H9 (cell line): ENCODE measurements at regions not wholly inside any gene's neighbourhood (a gene's known extent, or its start where the extent isn't known, plus 50 kb on each side); places are given as distances from the start of the nearest gene placed in this dataset.
A peak's percentile ranks its signal among the peaks of the same experiment; 100 is the strongest.

Experiments used
- DNase-seq: peaks from one replicate; pipeline ENCODE4 v3.0.0-alpha.2; 2017
- H2AFZ ChIP-seq: one replicate; pipeline ENCODE4 v1.6.1; 2013; ENCODE audit warnings: mild to moderate bottlenecking, low read length, control low read depth, moderate library complexity
- H2AK5ac ChIP-seq: 2 replicates; pipeline ENCODE4 v1.6.1; 2013; ENCODE audit warnings: low read length, control low read depth, mixed read lengths; ENCODE audit not compliant: insufficient read length
- H2BK120ac ChIP-seq: one replicate; pipeline ENCODE4 v1.6.1; 2013; ENCODE audit warnings: low read depth, mild to moderate bottlenecking, low read length, control low read depth, inconsistent platforms; ENCODE audit not compliant: poor library complexity, severe bottlenecking
- H2BK12ac ChIP-seq: 2 replicates; pipeline ENCODE4 v1.6.1; 2013; ENCODE audit warnings: low read length, control low read depth, mixed read lengths, low read depth; ENCODE audit not compliant: insufficient read length
- H2BK15ac ChIP-seq: 2 replicates; pipeline ENCODE4 v1.6.1; 2013; ENCODE audit warnings: low read depth, low read length, control low read depth
- H2BK20ac ChIP-seq: one replicate; pipeline ENCODE4 v1.6.1; 2013; ENCODE audit warnings: low read depth, mild to moderate bottlenecking, low read length, control low read depth, inconsistent platforms; ENCODE audit not compliant: poor library complexity, severe bottlenecking
- H2BK5ac ChIP-seq: 2 replicates; pipeline ENCODE4 v1.6.1; 2013; ENCODE audit warnings: low read length, control low read depth, mixed read lengths; ENCODE audit not compliant: insufficient read length
- H3K14ac ChIP-seq: 2 replicates; pipeline ENCODE4 v1.6.1; 2013; ENCODE audit warnings: low read length, control low read depth; ENCODE audit not compliant: insufficient read depth
- H3K18ac ChIP-seq: 2 replicates; pipeline ENCODE4 v1.6.1; 2013; ENCODE audit warnings: low read depth, mild to moderate bottlenecking, mixed read lengths, low read length, control low read depth; ENCODE audit not compliant: insufficient read length
- H3K23ac ChIP-seq: 2 replicates; pipeline ENCODE4 v1.6.1; 2013; ENCODE audit warnings: low read length, control low read depth, mixed read lengths, low read depth; ENCODE audit not compliant: insufficient read length
- H3K23me2 ChIP-seq: 2 replicates; pipeline ENCODE4 v1.6.1; 2013; ENCODE audit warnings: low read depth, mild to moderate bottlenecking, mixed read lengths, low read length, control low read depth; ENCODE audit not compliant: insufficient read length, poor library complexity, severe bottlenecking
- H3K27ac ChIP-seq: 2 replicates; pipeline ENCODE4 v1.5.1; 2013; ENCODE audit warnings: low read length, control low read depth, mixed read lengths, low read depth; ENCODE audit not compliant: insufficient read length
- H3K27me3 ChIP-seq: 2 replicates; pipeline ENCODE4 v1.6.1; 2013; ENCODE audit warnings: low read length, control low read depth, inconsistent platforms; ENCODE audit not compliant: insufficient read depth
- H3K4ac ChIP-seq: 2 replicates; pipeline ENCODE4 v1.6.1; 2013; ENCODE audit warnings: low read depth, mild to moderate bottlenecking, control low read depth, inconsistent platforms, low read length, moderate library complexity
- H3K4me1 ChIP-seq: 2 replicates; pipeline ENCODE4 v1.6.1; 2013; ENCODE audit warnings: low read length, control low read depth, inconsistent platforms; ENCODE audit not compliant: insufficient read depth
- H3K4me2 ChIP-seq: 2 replicates; pipeline ENCODE4 v1.6.1; 2013; ENCODE audit warnings: low read length, control low read depth, mixed read lengths; ENCODE audit not compliant: insufficient read length, insufficient read depth
- H3K56ac ChIP-seq: 2 replicates; pipeline ENCODE4 v1.6.1; 2013; ENCODE audit warnings: low read depth, mild to moderate bottlenecking, mixed read lengths, low read length, control low read depth; ENCODE audit not compliant: insufficient read length
- H3K79me1 ChIP-seq: 2 replicates; pipeline ENCODE4 v1.6.1; 2013; ENCODE audit warnings: low read depth, mild to moderate bottlenecking, moderate library complexity, low read length, control low read depth, inconsistent platforms; ENCODE audit not compliant: insufficient read depth, poor library complexity, severe bottlenecking
- H3K79me2 ChIP-seq: 2 replicates; pipeline ENCODE4 v1.6.1; 2013; ENCODE audit warnings: low read length, control low read depth, inconsistent platforms; ENCODE audit not compliant: insufficient read depth
- H3K9ac ChIP-seq: 2 replicates; pipeline ENCODE4 v1.6.1; 2013; ENCODE audit warnings: low read length, control low read depth, mixed read lengths; ENCODE audit not compliant: insufficient read length; ENCODE audit errors: extremely low read depth
- H3K9me3 ChIP-seq: one replicate; pipeline ENCODE4 v1.6.1; 2013; ENCODE audit warnings: low read depth, low read length, inconsistent platforms; ENCODE audit not compliant: control insufficient read depth
- H3T11ph ChIP-seq: one replicate; pipeline ENCODE4 v1.6.1; 2013; ENCODE audit warnings: mild to moderate bottlenecking, low read length, control low read depth, inconsistent platforms
- H4K20me1 ChIP-seq: one replicate; pipeline ENCODE4 v1.6.1; 2013; ENCODE audit not compliant: control insufficient read depth, insufficient read length, insufficient read depth
- H4K5ac ChIP-seq: 2 replicates; pipeline ENCODE4 v1.6.1; 2013; ENCODE audit warnings: low read depth, mild to moderate bottlenecking, mixed read lengths, low read length, control low read depth; ENCODE audit not compliant: insufficient read length
- H4K8ac ChIP-seq: replicated peaks from 2 replicates; pipeline ENCODE4 v1.6.1; 2013; ENCODE audit warnings: low read length, control low read depth, mixed read lengths, low read depth; ENCODE audit not compliant: insufficient read length
- H4K91ac ChIP-seq: 2 replicates; pipeline ENCODE4 v1.6.1; 2013; ENCODE audit warnings: low read depth, mild to moderate bottlenecking, moderate library complexity, mixed read lengths, low read length, control low read depth; ENCODE audit not compliant: insufficient read length
- H3K27ac Mint-ChIP-seq, 3 experiments: 2 replicates in 2 of 3; 3 replicates in 1 of 3; pipeline ENCODE4 v1.8.0; 2020 to 2021; ENCODE audit warnings: mixed read lengths in 3 of 3, mild to moderate bottlenecking in 1 of 3, moderate library complexity in 1 of 3
- H3K27me3 Mint-ChIP-seq: 2 replicates; pipeline ENCODE4 v1.8.0; 2021; ENCODE audit warnings: low read depth, mild to moderate bottlenecking, moderate library complexity, mixed read lengths
- H3K36me3 Mint-ChIP-seq, 3 experiments: 2 replicates in 2 of 3; 3 replicates in 1 of 3; pipeline ENCODE4 v1.8.0; 2020 to 2021; ENCODE audit warnings: low read depth in 3 of 3, mixed read lengths in 3 of 3; ENCODE audit not compliant: insufficient read depth in 1 of 3
- H3K4me1 Mint-ChIP-seq, 2 experiments: 2 replicates each; pipeline ENCODE4 v1.8.0; 2020; ENCODE audit warnings: mixed read lengths in 2 of 2
- H3K4me3 Mint-ChIP-seq, 2 experiments: 2 replicates in 1 of 2; 3 replicates in 1 of 2; pipeline ENCODE4 v1.8.0; 2020 to 2021; ENCODE audit warnings: mild to moderate bottlenecking in 2 of 2, mixed read lengths in 2 of 2, moderate library complexity in 1 of 2
- H3K9me3 Mint-ChIP-seq, 2 experiments: 2 replicates in 1 of 2; 3 replicates in 1 of 2; pipeline ENCODE4 v1.8.0; 2020; ENCODE audit warnings: mild to moderate bottlenecking in 2 of 2, mixed read lengths in 2 of 2, moderate library complexity in 1 of 2
- CTCF ChIP-seq: fragments of 200-600 bp; sonication (generic); conservative IDR thresholded peaks from 3 replicates; pipeline ENCODE4 v1.8.0; 2021; ENCODE audit warnings: antibody characterized with exemption, mild to moderate bottlenecking
- WGBS: extraction: QIAGEN DNeasy Blood & Tissue Kit; methylation state at CpG from one replicate; pipeline ENCODE4 v1.1.7; 2013; ENCODE audit warnings: missing lambda C conversion rate, low lambda C conversion rate, mixed read lengths; ENCODE audit not compliant: insufficient read length; ENCODE audit errors: extremely low coverage; 5-methylcytosine and 5-hydroxymethylcytosine counted together

GRCh38 chr1:18580691-18581419 lies 49.8 kb upstream of the PAX7 start:
- no peaks in the 10 kb centered on the region for H4K20me1 ChIP-seq
- no peak overlapping the region for H3K14ac ChIP-seq
- H4K8ac ChIP-seq, result no peak overlapping the region
- no peak overlapping the region for H2AK5ac ChIP-seq
- H3K4me2 ChIP-seq, result no peak overlapping the region
- H2BK12ac ChIP-seq, result no peak overlapping the region
- no peak overlapping the region for H4K5ac ChIP-seq
- H3K36me3 Mint-ChIP-seq, result no peaks in the 10 kb centered on the region
- no peak for TF ChIP-seq CTCF
- H3K23me2 ChIP-seq, result no peaks in the 10 kb centered on the region
- H3K9me3 ChIP-seq, result no peaks in the 10 kb centered on the region
- no peak overlapping the region for H3K4ac ChIP-seq
- H4K91ac ChIP-seq, result no peak overlapping the region
- no peak overlapping the region for H3K23ac ChIP-seq
- H2AFZ ChIP-seq, result no peak overlapping the region
- no peaks in the 10 kb centered on the region for H3K4me1 ChIP-seq
- no peak overlapping the region for H2BK20ac ChIP-seq
- H3K27ac Mint-ChIP-seq, result 0 out of 7 replicates have a peak overlapping the region, but pooled peaks of 1 of the 3 experiments have one; percentile 6
- no peaks in the 10 kb centered on the region for H3K27me3 ChIP-seq
- no peak overlapping the region for H2BK5ac ChIP-seq
- H3K9ac ChIP-seq, result no peak overlapping the region
- no peak overlapping the region; a peak in 1 of 5 replicates for H3K4me3 Mint-ChIP-seq
- no peaks in the 10 kb centered on the region; a peak in 1 of 5 replicates for H3K9me3 Mint-ChIP-seq
- H3K18ac ChIP-seq, result no peak overlapping the region
- no peaks in the 10 kb centered on the region for H3K79me1 ChIP-seq
- no peak overlapping the region for H2BK120ac ChIP-seq
- peaks cover 3 to 9% of the 10 kb centered on the region in 2 experiments; a peak in 3 of 4 replicates for H3K4me1 Mint-ChIP-seq
- no peak overlapping the region for H2BK15ac ChIP-seq
- no peak overlapping the region for H3K27ac ChIP-seq
- no peak overlapping the region for H3T11ph ChIP-seq
- peaks cover 22% of the 10 kb centered on the region for H3K27me3 Mint-ChIP-seq
- H3K56ac ChIP-seq, result no peak overlapping the region
- no peak for DNase-seq
- no peaks in the 10 kb centered on the region for H3K79me2 ChIP-seq
- no CpG with 5 or more reads among the region's 13 CpGs for WGBS
